ENCODE measurements at regions not wholly inside any gene's neighbourhood (a gene's known extent, or its start where the extent isn't known, plus 50 kb on each side); places are given as distances from the start of the nearest gene placed in this dataset.

DNA sequence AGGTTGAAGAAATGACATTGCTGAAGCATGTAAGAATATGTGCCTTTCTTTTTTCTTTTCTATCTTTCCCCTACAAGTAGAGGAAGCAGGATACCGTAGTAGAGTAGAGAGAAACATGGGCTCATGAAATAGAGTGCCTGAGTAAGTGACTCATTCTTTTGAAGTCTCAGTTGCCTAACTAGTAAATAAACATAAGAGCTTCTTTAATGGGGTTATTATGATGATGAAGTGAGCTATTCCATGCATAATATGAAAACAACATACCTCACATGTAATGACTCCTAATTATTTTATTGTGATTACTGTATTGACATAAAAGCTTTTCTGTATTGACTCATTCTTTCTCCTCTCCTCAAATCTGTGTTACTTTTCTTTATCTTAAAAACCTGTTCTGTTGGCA lies 1538.2 kb downstream of the TECRL start:
- Histone ChIP-seq H3K36me3 (ENCODE audit: control insufficient read depth, insufficient read depth, low read length) (no peaks in the 10 kb centered on the region), H3K4me3 (ENCODE audit: low read length) (no peak overlapping the region), H3K9me3 (ENCODE audit: control insufficient read depth, low read length) (no peaks in the 10 kb centered on the region), H3K9ac (ENCODE audit: extremely low read depth, low read length, poor library complexity, severe bottlenecking) (no peak overlapping the region), H3K4me1 (ENCODE audit: control insufficient read depth, insufficient read depth, low read length) (no peaks in the 10 kb centered on the region), H3K27ac (ENCODE audit: low read depth, low read length) (no peak overlapping the region), H3K27me3 (ENCODE audit: control insufficient read depth, insufficient read depth, low read length, poor library complexity, severe bottlenecking) (no peaks in the 10 kb centered on the region)
- Mint-ChIP-seq H3K36me3 (ENCODE audit: low read depth) (no peaks in the 10 kb centered on the region), H3K27me3 (ENCODE audit: insufficient read depth) (no peaks in the 10 kb centered on the region), H3K9me3 (no peaks in the 10 kb centered on the region), H3K4me3 (no peak overlapping the region), H3K4me1 (peaks cover 5% of the 10 kb centered on the region), H3K27ac (no peak overlapping the region)
- WGBS, 2 experiments (ENCODE audit: insufficient coverage in 1 of 2, insufficient read length in 1 of 2), result 85% methylated on average over 1 of the region's 1 CpG; no CpG with 5 or more reads in 1 of the 2 experiments
- no peak for DNase-seq
- TF ChIP-seq, protein P1, sequence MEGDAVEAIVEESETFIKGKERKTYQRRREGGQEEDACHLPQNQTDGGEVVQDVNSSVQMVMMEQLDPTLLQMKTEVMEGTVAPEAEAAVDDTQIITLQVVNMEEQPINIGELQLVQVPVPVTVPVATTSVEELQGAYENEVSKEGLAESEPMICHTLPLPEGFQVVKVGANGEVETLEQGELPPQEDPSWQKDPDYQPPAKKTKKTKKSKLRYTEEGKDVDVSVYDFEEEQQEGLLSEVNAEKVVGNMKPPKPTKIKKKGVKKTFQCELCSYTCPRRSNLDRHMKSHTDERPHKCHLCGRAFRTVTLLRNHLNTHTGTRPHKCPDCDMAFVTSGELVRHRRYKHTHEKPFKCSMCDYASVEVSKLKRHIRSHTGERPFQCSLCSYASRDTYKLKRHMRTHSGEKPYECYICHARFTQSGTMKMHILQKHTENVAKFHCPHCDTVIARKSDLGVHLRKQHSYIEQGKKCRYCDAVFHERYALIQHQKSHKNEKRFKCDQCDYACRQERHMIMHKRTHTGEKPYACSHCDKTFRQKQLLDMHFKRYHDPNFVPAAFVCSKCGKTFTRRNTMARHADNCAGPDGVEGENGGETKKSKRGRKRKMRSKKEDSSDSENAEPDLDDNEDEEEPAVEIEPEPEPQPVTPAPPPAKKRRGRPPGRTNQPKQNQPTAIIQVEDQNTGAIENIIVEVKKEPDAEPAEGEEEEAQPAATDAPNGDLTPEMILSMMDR (conservative IDR thresholded peaks at IDR 0.05), result no peak

DNA sequence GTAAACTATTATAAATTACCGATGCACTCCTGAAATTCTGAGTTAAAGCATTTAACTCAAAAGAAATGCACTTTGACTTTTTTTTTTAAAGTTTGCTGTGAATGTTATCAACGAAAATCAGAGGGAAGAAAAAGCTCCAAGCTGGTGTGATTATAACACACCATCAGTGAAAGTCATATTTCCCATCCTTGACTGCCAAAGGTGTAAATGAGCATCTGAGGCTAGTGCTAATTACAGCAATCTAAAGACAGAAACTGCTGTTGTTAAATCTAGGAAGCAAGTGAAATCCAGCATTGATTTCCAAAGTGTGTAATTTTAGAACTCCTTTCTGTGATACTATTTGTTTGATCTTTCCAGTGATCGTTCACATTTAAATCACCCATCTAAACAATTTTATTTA lies 1538.8 kb downstream of the TECRL start:
- no peaks in the 10 kb centered on the region for H3K9me3 Mint-ChIP-seq
- H3K4me1 Mint-ChIP-seq, result peaks cover 5% of the 10 kb centered on the region
- 79 to 100% methylated on average over 1 to 2 of the region's 3 CpGs for WGBS, 2 experiments (ENCODE audit: insufficient coverage in 1 of 2, insufficient read length in 1 of 2)

DNA sequence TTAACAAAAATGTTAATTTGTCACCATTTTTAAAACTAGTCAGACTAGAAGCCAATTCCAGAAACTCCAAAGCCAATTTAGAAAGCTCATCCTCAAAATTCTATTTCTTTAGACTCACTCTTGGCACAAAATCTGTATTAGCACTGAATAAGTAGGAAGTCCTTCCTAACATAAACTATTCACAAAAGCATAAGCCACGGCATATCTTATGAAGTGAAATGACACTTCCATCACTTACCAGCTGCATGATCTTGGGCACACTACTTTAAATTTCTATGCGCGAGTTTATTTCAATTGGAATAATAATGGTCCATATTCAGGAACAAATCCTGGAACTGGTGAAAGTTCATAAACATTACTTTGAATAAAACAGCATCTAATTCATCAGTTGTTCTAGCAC lies 1544.0 kb downstream of the TECRL start:
- Histone ChIP-seq H3K36me3 (ENCODE audit: control insufficient read depth, insufficient read depth, low read length) (no peaks in the 10 kb centered on the region), H3K4me3 (ENCODE audit: low read length) (no peak overlapping the region), H3K27me3 (ENCODE audit: control insufficient read depth, insufficient read depth, low read length, poor library complexity, severe bottlenecking) (no peaks in the 10 kb centered on the region), H3K9me3 (ENCODE audit: control insufficient read depth, low read length) (no peaks in the 10 kb centered on the region), H3K27ac (ENCODE audit: low read depth, low read length) (no peak overlapping the region), H3K4me1 (ENCODE audit: control insufficient read depth, insufficient read depth, low read length) (no peaks in the 10 kb centered on the region), H3K9ac (ENCODE audit: extremely low read depth, low read length, poor library complexity, severe bottlenecking) (no peak overlapping the region)
- H3K9me3 Mint-ChIP-seq, result no peaks in the 10 kb centered on the region
- no peak overlapping the region for H3K27ac Mint-ChIP-seq
- TF ChIP-seq, protein P1 (conservative IDR thresholded peaks at IDR 0.05), result no peak
- no peak for DNase-seq
- no peaks in the 10 kb centered on the region for H3K36me3 Mint-ChIP-seq (ENCODE audit: low read depth)
- no peaks in the 10 kb centered on the region for H3K4me1 Mint-ChIP-seq
- H3K27me3 Mint-ChIP-seq (ENCODE audit: insufficient read depth), result no peaks in the 10 kb centered on the region
- no peak overlapping the region for H3K4me3 Mint-ChIP-seq
- WGBS, 2 experiments (ENCODE audit: insufficient coverage in 1 of 2, insufficient read length in 1 of 2), result 99% methylated on average over 3 of the region's 3 CpGs; no CpG with 5 or more reads in 1 of the 2 experiments

More for the DNA sequence above, 1538.8 kb downstream of the TECRL start:
- DNase-seq, result no peak
- Histone ChIP-seq H3K27me3 (ENCODE audit: control insufficient read depth, insufficient read depth, low read length, poor library complexity, severe bottlenecking) (no peaks in the 10 kb centered on the region), H3K36me3 (ENCODE audit: control insufficient read depth, insufficient read depth, low read length) (no peaks in the 10 kb centered on the region), H3K9me3 (ENCODE audit: control insufficient read depth, low read length) (no peaks in the 10 kb centered on the region), H3K4me3 (ENCODE audit: low read length) (no peak overlapping the region), H3K4me1 (ENCODE audit: control insufficient read depth, insufficient read depth, low read length) (no peaks in the 10 kb centered on the region), H3K27ac (ENCODE audit: low read depth, low read length) (no peak overlapping the region), H3K9ac (ENCODE audit: extremely low read depth, low read length, poor library complexity, severe bottlenecking) (no peak overlapping the region)
- TF ChIP-seq, protein P1 (conservative IDR thresholded peaks at IDR 0.05), result no peak
- no peak overlapping the region for H3K4me3 Mint-ChIP-seq
- H3K27me3 Mint-ChIP-seq (ENCODE audit: insufficient read depth), result no peaks in the 10 kb centered on the region
- no peaks in the 10 kb centered on the region for H3K36me3 Mint-ChIP-seq (ENCODE audit: low read depth)
- H3K27ac Mint-ChIP-seq, result no peak overlapping the region
